K562 (cell line): ENCODE measurements at regions not wholly inside any gene's neighbourhood (a gene's known extent, or its start where the extent isn't known, plus 50 kb on each side); places are given as distances from the start of the nearest gene placed in this dataset.

Experiments
- ATAC-seq: fragments of 200-7000 bp; cut with Tn5 transposase; 3 replicates; pipeline ENCODE4 v1.9.1; 2020; ENCODE audit warnings: moderate library complexity
- BruUV-seq: library from RNA; stranded (reverse); fragments of 400-500 nt; replicated peaks from 2 replicates; lab custom pipeline; 2021; lab: Mats Ljungman, UMichigan
- CTCF ChIA-PET: fragments of 300-600 bp; formaldehyde crosslinking; extraction: SDS; loops from one replicate; lab custom pipeline; 2021; ENCODE audit warnings: low intra/inter-chr PET ratio; lab: Yijun Ruan, JAX
- POLR2A ChIA-PET: fragments of 300-600, 350-650 bp; sonication (Branson Sonifier 250); formaldehyde crosslinking; extraction: SDS; loops from one replicate; lab custom pipeline; 2021; ENCODE audit warnings: antibody characterized with exemption, inconsistent platforms; lab: Yijun Ruan, JAX
- DNase-seq, 4 experiments: peaks; one replicate each; pipeline versions ENCODE4 v3.0.0 to v3.0.0-alpha.2; 2011 to 2018; ENCODE audit warnings: low spot score in 3 of 4, mixed read lengths in 3 of 4; ENCODE audit errors: extremely low read depth in 1 of 4
- FAIRE-seq: peaks from 2 replicates; lab custom pipeline; 2011; peaks lifted over from hg19 to GRCh38; lab: Jason Lieb, UNC
- H2AFZ ChIP-seq: 2 replicates; pipeline ENCODE4 v1.6.0; 2011; ENCODE audit warnings: low read depth, low read length, control low read depth, inconsistent platforms
- H3K27ac ChIP-seq: fragments of 200-600 bp; 3 replicates; pipeline ENCODE4 v1.8.0; 2011; ENCODE audit warnings: low read depth, mild to moderate bottlenecking, control low read depth, inconsistent platforms, low read length, moderate library complexity, mixed read lengths; ENCODE audit errors: extremely low read depth
- H3K27me3 ChIP-seq, 2 experiments: fragments of 300-600 bp in 1 of 2; 2 replicates in 1 of 2; 3 replicates in 1 of 2; pipeline versions ENCODE4 v1.6.0 to v1.8.0; 2011; ENCODE audit warnings: inconsistent platforms in 2 of 2, low read length in 2 of 2, mild to moderate bottlenecking in 1 of 2, mixed read lengths in 1 of 2, moderate library complexity in 1 of 2; ENCODE audit not compliant: control insufficient read depth in 2 of 2, insufficient read depth in 2 of 2
- H3K36me3 ChIP-seq: fragments of 300-600 bp; 3 replicates; pipeline ENCODE4 v1.8.0; 2011; ENCODE audit warnings: mild to moderate bottlenecking, low read length, inconsistent platforms; ENCODE audit not compliant: control insufficient read depth, insufficient read depth
- H3K4me1 ChIP-seq, 2 experiments: fragments of 200-600 bp in 1 of 2; replicated peaks in 1 of 2; 2 replicates in 1 of 2; 3 replicates in 1 of 2; pipeline versions ENCODE4 v1.5.1 to v1.8.0; 2011; ENCODE audit warnings: inconsistent platforms in 2 of 2, low read length in 2 of 2, mild to moderate bottlenecking in 1 of 2, mixed read lengths in 1 of 2, moderate library complexity in 1 of 2; ENCODE audit not compliant: control insufficient read depth in 2 of 2, insufficient read depth in 2 of 2
- H3K4me2 ChIP-seq: 2 replicates; pipeline ENCODE4 v1.6.1; 2011; ENCODE audit warnings: low read length, control low read depth, inconsistent platforms, mixed read lengths; ENCODE audit not compliant: insufficient read depth
- H3K4me3 ChIP-seq: fragments of 200-600 bp; sonication (generic), shearing (Covaris generic); 2 replicates; pipeline ENCODE4 v1.5.1; 2016; ENCODE audit warnings: control low read depth, inconsistent platforms
- H3K79me2 ChIP-seq: fragments of 200-600 bp; 3 replicates; pipeline ENCODE4 v1.8.0; 2011; ENCODE audit warnings: low read length, inconsistent platforms; ENCODE audit not compliant: control insufficient read depth, insufficient read depth
- H3K9ac ChIP-seq, 2 experiments: 2 replicates each; pipeline versions ENCODE4 v1.6.0 to v1.6.1; 2011; ENCODE audit warnings: low read depth in 2 of 2, low read length in 2 of 2, control low read depth in 1 of 2, inconsistent platforms in 1 of 2, mild to moderate bottlenecking in 1 of 2, mixed read lengths in 1 of 2; ENCODE audit not compliant: insufficient read depth in 1 of 2
- H3K9me1 ChIP-seq: one replicate; pipeline ENCODE4 v1.6.0; 2011; ENCODE audit warnings: inconsistent platforms, mild to moderate bottlenecking, low read length, moderate library complexity; ENCODE audit not compliant: control insufficient read depth, insufficient read depth
- H3K9me3 ChIP-seq: replicated peaks from 2 replicates; pipeline ENCODE4 v1.5.1; 2011; ENCODE audit warnings: low read depth, low read length, inconsistent platforms; ENCODE audit not compliant: control insufficient read depth, insufficient read depth
- H4K20me1 ChIP-seq: replicated peaks from 2 replicates; pipeline ENCODE4 v1.6.1; 2011; ENCODE audit warnings: low read length, inconsistent platforms, mixed read lengths; ENCODE audit not compliant: control insufficient read depth, insufficient read depth
- ETS1 ChIP-seq: conservative IDR thresholded peaks from 2 replicates; pipeline ENCODE4 v1.6.1; 2011; ENCODE audit warnings: low read depth, mild to moderate bottlenecking, low read length; ENCODE audit not compliant: control insufficient read depth
- ZNF639 ChIP-seq, 2 experiments: fragments of 200-800 bp in 1 of 2; sonication (Bioruptor generic) in 1 of 2; sonication (generic) in 1 of 2; formaldehyde crosslinking in 1 of 2; IDR thresholded peaks in 1 of 2; conservative IDR thresholded peaks in 1 of 2; 2 replicates each; pipeline versions ENCODE4 v1.5.0 to v1.6.1; 2016 to 2020; ENCODE audit warnings: missing compliant biosample characterization in 1 of 2, missing genetic modification characterization in 1 of 2, missing genetic modification reagents in 1 of 2
- whole genome bisulfite sequencing: fragments of 100-300 bp; shearing (Covaris generic); methylation state at CpG from one replicate; pipeline ENCODE4 v1.1.6; 2016; ENCODE audit warnings: low coverage, mixed read lengths; ENCODE audit not compliant: insufficient coverage; ENCODE audit errors: missing lambda C conversion rate; 5-methylcytosine and 5-hydroxymethylcytosine counted together
- in situ Hi-C: fragments of 300-500 bp; cut with MboI; formaldehyde crosslinking; loops from 4 replicates; pipeline ENCODE4 v1.15.0; 2018; ENCODE audit warnings: inconsistent platforms, mixed read lengths
- intact Hi-C: fragments of 100-400 bp; cut with micrococcal nuclease; formaldehyde crosslinking; loops from 2 replicates; pipeline ENCODE4 v1.14.2; 2022

GRCh38 chr7:32658467-32658869 lies 163.2 kb downstream of the AVL9 start:
- no peaks in the 10 kb centered on the region; the same call in 2 of the 3 replicates for H3K36me3 ChIP-seq
- no TSS peak for BruUV-seq
- CTCF ChIA-PET: no interaction called here
- peaks cover 4 to 37% of the 10 kb centered on the region in 2 experiments for H3K4me1 ChIP-seq
- H4K20me1 ChIP-seq: no peaks in the 10 kb centered on the region
- H2AFZ ChIP-seq: peak overlapping the region; percentile 67
- no peak for DNase-seq
- in situ Hi-C loops: no loop called here
- no peaks in the 10 kb centered on the region for H3K9me1 ChIP-seq
- peak overlapping the region; percentile 47 for H3K27ac ChIP-seq
- peaks cover 1% of the 10 kb centered on the region; the same call in 1 of the 3 replicates for H3K79me2 ChIP-seq
- WGBS: 53% methylated on average over 2 of the region's 2 CpGs
- POLR2A ChIA-PET: interaction anchor here (0.9 to 1.6 kb wide), 2 partner anchors 8 to 11 kb away, joined by 3 to 5 read pairs; no protein-coding TSS in a partner anchor
- no peak overlapping the region for H3K4me2 ChIP-seq
- H3K4me3 ChIP-seq: no peak overlapping the region
- TF ChIP-seq ZNF639 (CRISPR knock-in tag; conservative IDR thresholded peaks at IDR 0.05 in 1 of 2, IDR thresholded peaks at IDR 0.05 in 1 of 2) (0 out of 4 replicates have a peak, but pooled peaks of 1 of the 2 experiments have one; percentile 24), ETS1 (no peak)
- TF ChIP-seq, all 486 proteins: peak for 1
- FAIRE-seq (no peak), ATAC-seq (no peak)
- intact Hi-C loops: no loop called here
- no peaks in the 10 kb centered on the region for H3K27me3 ChIP-seq
- H3K9ac ChIP-seq: peak overlapping the region in 1 of 2 experiments; percentile 30; a peak in 1 of 4 replicates
- no peaks in the 10 kb centered on the region for H3K9me3 ChIP-seq
